CD14-positive monocyte (primary cell): ENCODE measurements at regions not wholly inside any gene's neighbourhood (a gene's known extent, or its start where the extent isn't known, plus 50 kb on each side); places are given as distances from the start of the nearest gene placed in this dataset.

Experiments
- DNase-seq, 3 donors: peaks; one replicate each; pipeline ENCODE4 v3.0.0-alpha.2; 2011 to 2022
- H2AFZ ChIP-seq: 2 replicates; pipeline ENCODE4 v1.6.0; 2012; ENCODE audit warnings: mild to moderate bottlenecking, low read depth, low read length, inconsistent platforms; ENCODE audit not compliant: insufficient read depth, poor library complexity, severe bottlenecking
- H3K27ac ChIP-seq, 2 donors: 1 replicate in 1 of 2; 2 replicates in 1 of 2; pipeline ENCODE4 v1.5.1; 2012 to 2013; ENCODE audit warnings: low read length in 2 of 2, control low read depth in 1 of 2, inconsistent platforms in 1 of 2, low read depth in 1 of 2, mild to moderate bottlenecking in 1 of 2
- H3K27me3 ChIP-seq, 2 donors: one replicate each; pipeline versions ENCODE4 v1.6.0 to v1.6.1; 2011 to 2013; ENCODE audit warnings: low read length in 2 of 2; ENCODE audit not compliant: control insufficient read depth in 2 of 2, insufficient read depth in 2 of 2
- H3K36me3 ChIP-seq, 2 donors: replicated peaks in 1 of 2; 1 replicate in 1 of 2; 2 replicates in 1 of 2; pipeline versions ENCODE4 v1.5.1 to v1.6.1; 2012 to 2013; ENCODE audit warnings: low read length in 2 of 2, control low read depth in 1 of 2, inconsistent platforms in 1 of 2, mild to moderate bottlenecking in 1 of 2; ENCODE audit not compliant: insufficient read depth in 2 of 2, control insufficient read depth in 1 of 2
- H3K4me1 ChIP-seq, 2 donors: 1 replicate in 1 of 2; 2 replicates in 1 of 2; pipeline versions ENCODE4 v1.5.1 to v1.6.1; 2012 to 2013; ENCODE audit warnings: low read length in 2 of 2, control low read depth in 1 of 2, inconsistent platforms in 1 of 2, mild to moderate bottlenecking in 1 of 2, moderate library complexity in 1 of 2; ENCODE audit not compliant: insufficient read depth in 2 of 2, control insufficient read depth in 1 of 2
- H3K4me2 ChIP-seq: replicated peaks from 2 replicates; pipeline ENCODE3; 2012; ENCODE audit warnings: low read length, moderate library complexity, mild to moderate bottlenecking; ENCODE audit not compliant: poor library complexity, severe bottlenecking; ENCODE audit errors: extremely low read depth
- H3K4me3 ChIP-seq, 3 experiments: fragments of 200-600 bp in 1 of 3; sonication (generic) in 1 of 3; replicated peaks in 1 of 3; 1 replicate in 2 of 3; 2 replicates in 1 of 3; pipeline ENCODE4 v1.5.1; 2011 to 2013; ENCODE audit warnings: low read length in 3 of 3, mild to moderate bottlenecking in 3 of 3, control low read depth in 2 of 3, low read depth in 2 of 3, inconsistent platforms in 1 of 3, moderate library complexity in 1 of 3
- H3K79me2 ChIP-seq: 2 replicates; pipeline ENCODE4 v1.6.0; 2012; ENCODE audit warnings: mild to moderate bottlenecking, control low read depth, inconsistent platforms, low read length, moderate library complexity; ENCODE audit not compliant: insufficient read depth
- H3K9ac ChIP-seq: 2 replicates; pipeline ENCODE4 v1.6.0; 2017; ENCODE audit warnings: low read length, mild to moderate bottlenecking; ENCODE audit not compliant: insufficient read depth, poor library complexity, severe bottlenecking
- H3K9me3 ChIP-seq, 2 donors: replicated peaks in 1 of 2; 1 replicate in 1 of 2; 2 replicates in 1 of 2; pipeline versions ENCODE4 v1.5.1 to v1.6.1; 2012 to 2013; ENCODE audit warnings: low read length in 2 of 2, control low read depth in 1 of 2; ENCODE audit not compliant: control insufficient read depth in 1 of 2, insufficient read depth in 1 of 2
- H4K20me1 ChIP-seq: 2 replicates; pipeline ENCODE4 v1.6.0; 2012; ENCODE audit warnings: mild to moderate bottlenecking, low read length, control low read depth, moderate library complexity; ENCODE audit not compliant: insufficient read depth
- H3K27ac Mint-ChIP-seq, 7 donors: one replicate each; pipeline ENCODE4 v1.8.0; 2020; ENCODE audit warnings: mild to moderate bottlenecking in 7 of 7, mixed read lengths in 7 of 7, moderate library complexity in 6 of 7, inconsistent platforms in 2 of 7
- H3K27me3 Mint-ChIP-seq, 3 donors: one replicate each; pipeline ENCODE4 v1.8.0; 2021 to 2022; ENCODE audit warnings: low read depth in 3 of 3, mild to moderate bottlenecking in 3 of 3, mixed read lengths in 3 of 3, moderate library complexity in 3 of 3, inconsistent platforms in 1 of 3
- H3K36me3 Mint-ChIP-seq, 2 donors: one replicate each; pipeline ENCODE4 v1.8.0; 2020; ENCODE audit warnings: mixed read lengths in 2 of 2, inconsistent platforms in 1 of 2, mild to moderate bottlenecking in 1 of 2
- H3K4me1 Mint-ChIP-seq: one replicate; pipeline ENCODE4 v1.8.0; 2020; ENCODE audit warnings: mild to moderate bottlenecking, mixed read lengths
- H3K4me3 Mint-ChIP-seq, 2 donors: one replicate each; pipeline ENCODE4 v1.8.0; 2020; ENCODE audit warnings: mild to moderate bottlenecking in 2 of 2, mixed read lengths in 2 of 2, moderate library complexity in 1 of 2
- H3K9me3 Mint-ChIP-seq, 7 donors: one replicate each; pipeline ENCODE4 v1.8.0; 2020 to 2022; ENCODE audit warnings: mixed read lengths in 7 of 7, mild to moderate bottlenecking in 6 of 7, moderate library complexity in 6 of 7, inconsistent platforms in 2 of 7
- CTCF ChIP-seq: fragments of 200-600 bp; IDR thresholded peaks from one replicate; pipeline ENCODE4 v1.8.0; 2022; ENCODE audit warnings: antibody characterized with exemption, mild to moderate bottlenecking
- WGBS: methylation state at CpG from one replicate; pipeline ENCODE4 v1.1.5; 2013; ENCODE audit warnings: missing lambda C conversion rate; ENCODE audit not compliant: insufficient coverage; 5-methylcytosine and 5-hydroxymethylcytosine counted together
- intact Hi-C, 2 donors: fragments of 100-400 bp; cut with micrococcal nuclease; formaldehyde crosslinking; loops; one replicate each; pipeline versions ENCODE4 v1.15.0 to v1.15.1; 2023

GRCh38 chr6:112697265-112697664, 350.1 kb downstream of the RFPL4B start:
- H3K4me1 ChIP-seq: no peaks in the 10 kb centered on the region
- 100% methylated on average over 3 of the region's 4 CpGs for WGBS
- no peaks in the 10 kb centered on the region for H3K36me3 Mint-ChIP-seq

DNA sequence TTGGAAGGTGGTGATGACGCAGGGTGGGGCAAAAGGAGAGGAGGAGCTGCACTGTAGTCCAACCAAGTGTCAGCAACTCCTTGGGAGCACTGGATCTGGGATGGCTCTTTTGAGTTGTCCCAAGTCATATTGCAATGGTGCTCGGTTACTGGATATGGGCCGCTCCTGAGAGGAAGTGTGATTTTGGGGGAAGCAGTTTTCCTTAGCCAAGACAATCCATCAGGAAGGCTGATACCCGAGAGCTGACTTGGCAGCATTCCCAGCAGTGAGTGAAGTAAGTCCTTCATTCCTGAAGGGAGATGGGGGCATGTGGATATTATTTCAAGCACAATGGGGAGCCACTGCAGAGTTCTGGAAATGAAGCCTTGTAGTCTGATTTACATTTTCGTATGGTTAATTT, 354.1 kb downstream of the RFPL4B start:
- DNase-seq: no peak
- Mint-ChIP-seq H3K9me3 (peaks cover 0 to 6% (median 2%) of the 10 kb centered on the region in 7 donors), H3K4me3 (no peak overlapping the region), H3K27me3 (peaks cover 0 to 2% (median 0%) of the 10 kb centered on the region in 3 donors), H3K27ac (no peak overlapping the region), H3K36me3 (no peaks in the 10 kb centered on the region), H3K4me1 (no peaks in the 10 kb centered on the region)
- TF ChIP-seq CTCF: no peak
- Histone ChIP-seq H3K9me3 (peaks cover 0 to 5% of the 10 kb centered on the region in 2 donors), H3K4me3 (no peak overlapping the region), H3K4me2 (no peak overlapping the region), H3K4me1 (no peaks in the 10 kb centered on the region), H3K36me3 (no peaks in the 10 kb centered on the region), H3K9ac (no peak overlapping the region), H4K20me1 (no peaks in the 10 kb centered on the region), H3K27me3 (no peaks in the 10 kb centered on the region), H2AFZ (no peak overlapping the region), H3K79me2 (no peaks in the 10 kb centered on the region), H3K27ac (no peak overlapping the region)
- 92% methylated on average over 4 of the region's 5 CpGs for WGBS
- intact Hi-C loops: no loop called here

More at GRCh38 chr6:112697265-112697664, 350.1 kb downstream of the RFPL4B start:
- H3K27me3 Mint-ChIP-seq: peaks cover 0 to 2% (median 0%) of the 10 kb centered on the region in 3 donors
- Histone ChIP-seq H3K27ac (no peak overlapping the region), H3K9ac (no peak overlapping the region), H3K79me2 (no peaks in the 10 kb centered on the region), H3K36me3 (no peaks in the 10 kb centered on the region), H4K20me1 (no peaks in the 10 kb centered on the region), H3K4me3 (no peak overlapping the region), H2AFZ (no peak overlapping the region), H3K4me2 (no peak overlapping the region), H3K27me3 (no peaks in the 10 kb centered on the region), H3K9me3 (peaks cover 0 to 5% of the 10 kb centered on the region in 2 donors)
- no peak for DNase-seq
- H3K4me1 Mint-ChIP-seq: no peaks in the 10 kb centered on the region
- intact Hi-C loops: no loop called here
- H3K4me3 Mint-ChIP-seq: no peak overlapping the region
- H3K9me3 Mint-ChIP-seq: peaks cover 0 to 4% (median 0%) of the 10 kb centered on the region in 7 donors
- TF ChIP-seq CTCF: no peak
- no peak overlapping the region for H3K27ac Mint-ChIP-seq
